Lower lobe of right lung (tissue), 2 donors: ENCODE measurements at regions not wholly inside any gene's neighbourhood (a gene's known extent, or its start where the extent isn't known, plus 50 kb on each side); places are given as distances from the start of the nearest gene placed in this dataset.
"Not testable (repeated sequence)": the region's sequence is repeated elsewhere in the genome, so short reads cannot be mapped to it uniquely, and the experiment has no call there.

ENCODE experiments used
- ATAC-seq, 2 donors: fragments of 200-7000 bp; cut with Tn5 transposase; one replicate each; pipeline ENCODE4 v1.9.1; 2020 to 2022; ENCODE audit warnings: mild to moderate bottlenecking in 2 of 2, moderate library complexity in 2 of 2
- DNase-seq: peaks from one replicate; pipeline ENCODE4 v3.0.0-alpha.2; 2020
- H3K27ac ChIP-seq: fragments of 200-600 bp; one replicate; pipeline ENCODE4 v1.8.0; 2022
- H3K27me3 ChIP-seq: fragments of 200-600 bp; one replicate; pipeline ENCODE4 v1.8.0; 2022; ENCODE audit warnings: low read depth
- H3K36me3 ChIP-seq: fragments of 200-600 bp; one replicate; pipeline ENCODE4 v1.8.0; 2022; ENCODE audit warnings: mild to moderate bottlenecking
- H3K4me1 ChIP-seq: fragments of 200-600 bp; one replicate; pipeline ENCODE4 v1.8.0; 2022
- H3K4me3 ChIP-seq: fragments of 200-600 bp; one replicate; pipeline ENCODE4 v1.8.0; 2022; ENCODE audit warnings: mild to moderate bottlenecking
- H3K9me3 ChIP-seq: fragments of 200-600 bp; one replicate; pipeline ENCODE4 v1.8.0; 2022
- intact Hi-C: fragments of 100-400 bp; cut with DNase I; formaldehyde crosslinking; loops from one replicate; pipeline ENCODE4 v1.11.0; 2022
- TF ChIP-seq, protein P1 (sequence below): fragments of 200-600 bp; IDR thresholded peaks from one replicate; pipeline ENCODE4 v1.8.0; 2022; ENCODE audit warnings: antibody characterized with exemption, mild to moderate bottlenecking
- donor health status: DM: no; HTN: yes; CAD: no; lungs with severe emphysema.

DNA sequence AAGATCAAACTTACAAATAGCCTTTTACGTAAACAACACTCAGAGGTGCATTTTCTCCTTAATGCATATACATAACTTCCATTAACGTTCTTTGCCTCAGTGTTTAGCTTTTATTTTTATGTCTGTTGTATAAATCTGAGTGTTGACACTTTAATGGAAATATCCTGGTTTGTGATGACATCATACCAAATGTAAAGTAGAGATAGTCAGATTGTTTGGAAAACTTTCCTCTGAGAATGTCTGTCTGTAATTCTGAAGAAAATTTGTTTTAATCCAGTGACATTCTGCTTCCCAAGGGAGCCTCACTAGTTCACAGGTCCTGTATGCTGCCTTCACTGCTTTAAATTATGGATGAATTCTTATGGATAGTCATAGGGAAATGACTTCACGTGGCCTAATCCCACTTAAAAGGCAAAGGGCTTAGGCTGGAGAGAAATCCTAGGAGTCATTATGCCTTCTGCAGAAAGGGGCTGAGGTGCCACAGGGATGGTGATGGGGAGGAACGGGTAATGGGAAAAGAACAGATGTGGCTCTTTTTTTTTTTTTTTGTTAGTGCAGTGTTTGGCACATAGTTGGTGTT is 93.2 kb downstream of the DNAJB9 start:
- H3K27me3 ChIP-seq, result no peaks in the 10 kb centered on the region
- H3K9me3 ChIP-seq, result no peaks in the 10 kb centered on the region
- no peaks in the 10 kb centered on the region for H3K4me1 ChIP-seq
- no peaks in the 10 kb centered on the region for H3K36me3 ChIP-seq
- H3K4me3 ChIP-seq, result no peak overlapping the region
- TF ChIP-seq, protein P1, sequence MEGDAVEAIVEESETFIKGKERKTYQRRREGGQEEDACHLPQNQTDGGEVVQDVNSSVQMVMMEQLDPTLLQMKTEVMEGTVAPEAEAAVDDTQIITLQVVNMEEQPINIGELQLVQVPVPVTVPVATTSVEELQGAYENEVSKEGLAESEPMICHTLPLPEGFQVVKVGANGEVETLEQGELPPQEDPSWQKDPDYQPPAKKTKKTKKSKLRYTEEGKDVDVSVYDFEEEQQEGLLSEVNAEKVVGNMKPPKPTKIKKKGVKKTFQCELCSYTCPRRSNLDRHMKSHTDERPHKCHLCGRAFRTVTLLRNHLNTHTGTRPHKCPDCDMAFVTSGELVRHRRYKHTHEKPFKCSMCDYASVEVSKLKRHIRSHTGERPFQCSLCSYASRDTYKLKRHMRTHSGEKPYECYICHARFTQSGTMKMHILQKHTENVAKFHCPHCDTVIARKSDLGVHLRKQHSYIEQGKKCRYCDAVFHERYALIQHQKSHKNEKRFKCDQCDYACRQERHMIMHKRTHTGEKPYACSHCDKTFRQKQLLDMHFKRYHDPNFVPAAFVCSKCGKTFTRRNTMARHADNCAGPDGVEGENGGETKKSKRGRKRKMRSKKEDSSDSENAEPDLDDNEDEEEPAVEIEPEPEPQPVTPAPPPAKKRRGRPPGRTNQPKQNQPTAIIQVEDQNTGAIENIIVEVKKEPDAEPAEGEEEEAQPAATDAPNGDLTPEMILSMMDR, result no peak
- H3K27ac ChIP-seq, result no peak overlapping the region
- DNase-seq (no peak), ATAC-seq (no peak)
- intact Hi-C loops, result no loop called here

DNA sequence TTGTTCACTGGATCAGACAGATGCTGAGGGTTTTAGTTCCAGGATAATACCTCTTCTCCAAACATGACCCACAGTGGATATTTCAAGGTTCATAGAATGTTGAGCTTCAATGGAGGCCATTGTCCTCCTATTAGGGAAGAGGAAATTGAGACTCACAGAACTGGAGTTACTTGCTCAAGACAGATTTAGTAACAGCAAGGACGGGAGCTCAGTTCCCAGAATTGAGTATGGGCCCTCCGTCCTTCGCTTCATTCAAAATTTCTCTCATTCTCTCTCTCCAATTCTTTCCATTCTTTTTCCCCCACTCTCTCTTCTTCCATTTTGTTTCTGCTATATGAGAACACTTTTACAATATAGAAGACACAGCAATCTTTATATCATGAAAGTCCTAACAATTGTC is 94.0 kb downstream of the DNAJB9 start:
- Histone ChIP-seq H3K27ac (no peak overlapping the region), H3K9me3 (no peaks in the 10 kb centered on the region), H3K4me3 (no peak overlapping the region), H3K4me1 (no peaks in the 10 kb centered on the region), H3K36me3 (no peaks in the 10 kb centered on the region), H3K27me3 (no peaks in the 10 kb centered on the region)
- DNase-seq (no peak), ATAC-seq (no peak)
- intact Hi-C loops, result no loop called here
- TF ChIP-seq, protein P1, result no peak

DNA sequence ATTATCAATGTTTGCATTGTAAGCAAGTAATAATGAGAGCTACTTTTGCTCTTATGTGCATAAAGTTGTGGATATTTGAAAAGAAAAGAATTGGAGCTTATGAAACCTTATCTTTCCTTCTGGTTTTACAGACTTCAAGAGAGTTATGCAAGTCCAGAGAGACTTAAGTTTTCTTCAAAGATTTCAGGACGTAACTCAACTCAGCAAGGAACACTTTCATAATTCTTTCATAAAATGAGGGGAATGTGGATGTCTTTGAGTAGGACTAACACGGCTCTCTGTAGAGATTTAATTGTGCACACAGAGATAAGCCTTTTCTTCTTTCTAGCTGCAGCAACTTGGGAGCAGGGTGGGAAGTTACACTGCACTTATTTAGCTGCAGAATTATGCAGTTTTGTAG is 97.5 kb downstream of the DNAJB9 start:
- Histone ChIP-seq H3K36me3 (no peaks in the 10 kb centered on the region), H3K9me3 (no peaks in the 10 kb centered on the region), H3K27me3 (no peaks in the 10 kb centered on the region), H3K4me1 (no peaks in the 10 kb centered on the region), H3K27ac (no peak overlapping the region), H3K4me3 (no peak overlapping the region)
- DNase-seq (no peak), ATAC-seq (no peak)
- intact Hi-C loops, result no loop called here
- TF ChIP-seq, protein P1, result no peak

DNA sequence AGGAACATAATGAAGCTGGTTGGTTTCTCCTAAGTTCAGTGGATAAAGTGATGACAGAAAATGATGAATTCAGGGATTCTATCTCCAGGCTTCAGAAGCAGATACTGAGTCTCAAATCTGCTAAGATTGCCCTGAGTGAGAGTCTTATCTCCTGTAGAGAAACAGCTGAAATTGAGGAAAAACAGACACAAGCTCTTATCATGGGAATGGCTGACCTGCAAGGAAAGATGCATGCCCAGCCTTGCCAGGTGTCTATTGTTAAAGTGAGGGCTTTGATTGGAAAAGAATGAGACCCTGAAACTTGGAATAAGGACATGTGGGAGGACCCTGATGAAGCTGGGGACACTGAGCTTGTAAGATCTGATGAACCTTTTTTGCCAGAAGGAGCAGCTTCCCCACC is 100.3 kb downstream of the DNAJB9 start:
- H3K36me3 ChIP-seq, result no peaks in the 10 kb centered on the region
- DNase-seq (no peak), ATAC-seq (no peak)
- H3K9me3 ChIP-seq, result no peaks in the 10 kb centered on the region
- no peak overlapping the region for H3K4me3 ChIP-seq
- no peak overlapping the region for H3K27ac ChIP-seq
- H3K4me1 ChIP-seq, result no peaks in the 10 kb centered on the region
- intact Hi-C loops, result no loop called here
- no peaks in the 10 kb centered on the region for H3K27me3 ChIP-seq
- TF ChIP-seq, protein P1, result no peak

DNA sequence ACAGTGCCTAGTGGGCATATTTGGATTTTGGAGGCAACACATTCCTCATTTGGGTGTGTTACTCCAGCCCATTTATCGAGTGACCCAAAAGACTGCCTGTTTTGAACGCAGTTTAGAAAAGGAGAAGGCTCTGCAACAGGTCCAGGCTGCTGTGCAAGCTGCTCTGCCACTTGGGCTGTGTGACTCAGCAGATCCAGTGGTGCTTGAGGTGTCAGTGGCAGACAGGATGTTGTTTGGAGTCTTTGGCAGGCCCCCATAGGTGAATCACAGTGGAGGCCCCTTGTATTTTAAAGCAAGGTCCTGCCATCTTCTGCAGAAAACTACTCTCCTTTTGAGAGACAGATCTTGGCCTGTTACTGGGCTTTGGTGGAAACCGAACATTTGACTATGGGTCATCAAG is 104.0 kb downstream of the DNAJB9 start:
- H3K27me3 ChIP-seq, H3K4me1 ChIP-seq, H3K27ac ChIP-seq, H3K4me3 ChIP-seq, DNase-seq, H3K36me3 ChIP-seq, intact Hi-C loops, ATAC-seq, H3K9me3 ChIP-seq: not testable (repeated sequence)

DNA sequence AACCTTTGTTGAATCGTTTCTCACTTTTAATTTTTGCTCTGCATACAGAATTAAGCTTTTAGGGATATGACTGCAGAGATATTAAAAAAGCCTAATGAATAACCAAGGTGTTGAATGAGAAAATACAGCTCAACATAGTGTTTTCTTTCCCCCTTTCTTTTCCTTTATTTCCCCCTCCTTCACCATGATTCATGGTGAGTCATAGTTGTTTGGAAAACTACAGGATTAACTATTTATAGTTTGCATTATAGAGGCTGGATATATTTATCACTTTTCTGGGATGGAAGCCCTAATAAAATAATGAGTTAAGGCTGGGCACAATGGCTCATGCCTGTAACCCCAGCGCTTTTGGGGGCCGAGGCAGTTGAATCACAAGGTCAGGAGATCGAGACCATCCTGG is 115.0 kb downstream of the DNAJB9 start:
- Histone ChIP-seq H3K27me3 (no peaks in the 10 kb centered on the region), H3K36me3 (no peaks in the 10 kb centered on the region), H3K4me3 (no peak overlapping the region), H3K9me3 (no peaks in the 10 kb centered on the region), H3K27ac (no peak overlapping the region), H3K4me1 (no peaks in the 10 kb centered on the region)
- ATAC-seq (no peak), DNase-seq (no peak)
- intact Hi-C loops, result no loop called here
- TF ChIP-seq, protein P1, result no peak
